IPS-NIHi7 (cell line): ENCODE measurements at regions not wholly inside any gene's neighbourhood (a gene's known extent, or its start where the extent isn't known, plus 50 kb on each side); places are given as distances from the start of the nearest gene placed in this dataset.

ENCODE experiments used
- DNase-seq: peaks from one replicate; pipeline ENCODE4 v3.0.0; 2012; ENCODE audit warnings: mixed read lengths; ENCODE audit errors: extremely low spot score

- DNase-seq: no peak
These were observed 239.3 kb downstream of the OGFRL1 start for GRCh38 chr6:71527886-71528285.

GRCh38 chr6:71529026-71529425 is 240.4 kb downstream of the OGFRL1 start:
- no peak for DNase-seq

GRCh38 chr6:71529769-71530168 is 241.2 kb downstream of the OGFRL1 start:
- DNase-seq: no peak

GRCh38 chr6:71531006-71531405 is 242.4 kb downstream of the OGFRL1 start:
- DNase-seq: no peak

- DNase-seq: no peak
These were observed 243.2 kb downstream of the OGFRL1 start for GRCh38 chr6:71531841-71532240.

GRCh38 chr6:71533939-71534379 is 245.3 kb downstream of the OGFRL1 start:
- DNase-seq: no peak

- DNase-seq: no peak
These were observed 246.3 kb downstream of the OGFRL1 start for GRCh38 chr6:71534921-71535320.

- no peak for DNase-seq
These were observed 249.1 kb downstream of the OGFRL1 start for GRCh38 chr6:71537717-71538116.

GRCh38 chr6:71544028-71544427 is 255.4 kb downstream of the OGFRL1 start:
- DNase-seq: no peak

- no peak for DNase-seq
These were observed 256.3 kb downstream of the OGFRL1 start for GRCh38 chr6:71544906-71545305.

GRCh38 chr6:71545905-71546304 is 257.3 kb downstream of the OGFRL1 start:
- no peak for DNase-seq

- DNase-seq: no peak
These were observed 263.2 kb downstream of the OGFRL1 start for GRCh38 chr6:71551798-71552197.

GRCh38 chr6:71556141-71556540 is 267.5 kb downstream of the OGFRL1 start:
- no peak for DNase-seq

GRCh38 chr6:71558974-71559373 is 270.4 kb downstream of the OGFRL1 start:
- DNase-seq: no peak

GRCh38 chr6:71567562-71567961 is 279.0 kb downstream of the OGFRL1 start:
- DNase-seq: no peak

- DNase-seq: no peak
These were observed 289.2 kb downstream of the OGFRL1 start for GRCh38 chr6:71577766-71578165.

GRCh38 chr6:71579902-71580301 is 291.3 kb downstream of the OGFRL1 start:
- DNase-seq: no peak

- no peak for DNase-seq
These were observed 294.2 kb downstream of the OGFRL1 start for GRCh38 chr6:71582820-71583219.

GRCh38 chr6:71584712-71585436 is 296.3 kb downstream of the OGFRL1 start:
- DNase-seq: no peak

- DNase-seq: no peak
These were observed 296.9 kb downstream of the OGFRL1 start for GRCh38 chr6:71585472-71585871.

GRCh38 chr6:71588490-71588889 is 297.9 kb upstream of the RIMS1 start:
- no peak for DNase-seq

GRCh38 chr6:71589254-71589653 is 297.1 kb upstream of the RIMS1 start:
- DNase-seq: no peak

- no peak for DNase-seq
These were observed 293.7 kb upstream of the RIMS1 start for GRCh38 chr6:71592643-71593042.

- no peak for DNase-seq
These were observed 287.0 kb upstream of the RIMS1 start for GRCh38 chr6:71599359-71599758.
